BLaER1 treated with 17β-estradiol and CSF1 and Interleukin-3, amounts not matched to agents 10 nM and 100 nM (cell line): ENCODE measurements at regions not wholly inside any gene's neighbourhood (a gene's known extent, or its start where the extent isn't known, plus 50 kb on each side); places are given as distances from the start of the nearest gene placed in this dataset.
A peak's percentile ranks its signal among the peaks of the same experiment; 100 is the strongest.

ENCODE experiments used
- H3K27ac ChIP-seq, 11 experiments: shearing (Covaris generic); formaldehyde crosslinking; 2 replicates each; pipeline ENCODE4 v1.8.1; 2022
- H3K27me3 ChIP-seq, 11 experiments: shearing (Covaris generic); formaldehyde crosslinking; 2 replicates each; pipeline ENCODE4 v1.8.1; 2022
- H3K36me3 ChIP-seq, 11 experiments: shearing (Covaris generic); formaldehyde crosslinking; 2 replicates each; pipeline ENCODE4 v1.8.1; 2022
- H3K4me1 ChIP-seq, 10 experiments: shearing (Covaris generic); formaldehyde crosslinking; 2 replicates each; pipeline ENCODE4 v1.8.1; 2022
- H3K4me2 ChIP-seq, 11 experiments: shearing (Covaris generic); formaldehyde crosslinking; 2 replicates each; pipeline ENCODE4 v1.8.1; 2022
- H3K4me3 ChIP-seq, 10 experiments: shearing (Covaris generic); formaldehyde crosslinking; 2 replicates each; pipeline ENCODE4 v1.8.1; 2022
- H3K9ac ChIP-seq, 11 experiments: shearing (Covaris generic); formaldehyde crosslinking; 2 replicates each; pipeline ENCODE4 v1.8.1; 2022
- H3K9me3 ChIP-seq, 11 experiments: shearing (Covaris generic); formaldehyde crosslinking; replicated peaks in 1 of 11; 2 replicates each; pipeline ENCODE4 v1.8.1; 2022
- H4K20me1 ChIP-seq, 11 experiments: shearing (Covaris generic); formaldehyde crosslinking; 2 replicates each; pipeline ENCODE4 v1.8.1; 2022
- Cebpa-rat ChIP-seq, 11 experiments: shearing (Covaris generic); IDR thresholded peaks; 2 replicates each; pipeline ENCODE4 v1.8.1; 2022

DNA sequence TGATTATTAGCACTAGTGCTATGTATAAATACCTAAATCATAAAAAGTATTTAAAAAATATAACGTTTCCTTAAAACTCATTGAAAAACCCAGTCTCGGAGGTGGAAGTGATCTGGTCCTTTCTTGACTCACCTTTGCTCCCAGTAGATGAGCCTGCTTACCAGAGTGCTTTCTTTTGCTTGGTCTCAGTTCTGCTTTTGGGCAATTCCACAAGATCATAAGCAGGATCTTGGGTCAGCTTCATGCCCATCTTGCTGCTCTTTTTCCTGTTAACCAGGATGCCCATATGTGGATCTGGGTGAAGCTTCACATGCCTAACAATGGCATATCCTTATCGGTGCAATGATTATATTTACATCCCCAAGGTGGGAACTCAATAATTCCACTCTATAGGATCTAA, 332.1 kb upstream of the FAM98A start:
- Histone ChIP-seq H3K4me1 (peaks cover 0 to 4% (median 0%) of the 10 kb centered on the region in 10 experiments; a peak in 1 of 20 replicates), H3K4me3 (no peak overlapping the region), H3K36me3 (no peaks in the 10 kb centered on the region), H3K4me2 (no peak overlapping the region), H4K20me1 (no peaks in the 10 kb centered on the region), H3K27ac (no peak overlapping the region), H3K27me3 (no peaks in the 10 kb centered on the region), H3K9ac (no peak overlapping the region), H3K9me3 (0 out of 22 replicates have a peak, but pooled peaks cover 0 to under 1% (median 0%) of the 10 kb centered on the region in 11 experiments)
- no peak for TF ChIP-seq Cebpa-rat (IDR thresholded peaks at IDR 0.05)

- H3K27me3 ChIP-seq = no peaks in the 10 kb centered on the region
- H3K9me3 ChIP-seq = no peaks in the 10 kb centered on the region
- peaks cover 0 to 12% (median 0%) of the 10 kb centered on the region in 10 experiments; a peak in 1 of 20 replicates for H3K4me1 ChIP-seq
- H3K9ac ChIP-seq = no peak overlapping the region
- no peaks in the 10 kb centered on the region for H3K36me3 ChIP-seq
- no peaks in the 10 kb centered on the region for H4K20me1 ChIP-seq
- no peak overlapping the region for H3K4me3 ChIP-seq
- TF ChIP-seq Cebpa-rat (IDR thresholded peaks at IDR 0.05) = no peak
- H3K4me2 ChIP-seq = no peak overlapping the region
- no peak overlapping the region for H3K27ac ChIP-seq
Measured at GRCh38 chr2:33929467-33929866, 330.4 kb upstream of the FAM98A start.

DNA sequence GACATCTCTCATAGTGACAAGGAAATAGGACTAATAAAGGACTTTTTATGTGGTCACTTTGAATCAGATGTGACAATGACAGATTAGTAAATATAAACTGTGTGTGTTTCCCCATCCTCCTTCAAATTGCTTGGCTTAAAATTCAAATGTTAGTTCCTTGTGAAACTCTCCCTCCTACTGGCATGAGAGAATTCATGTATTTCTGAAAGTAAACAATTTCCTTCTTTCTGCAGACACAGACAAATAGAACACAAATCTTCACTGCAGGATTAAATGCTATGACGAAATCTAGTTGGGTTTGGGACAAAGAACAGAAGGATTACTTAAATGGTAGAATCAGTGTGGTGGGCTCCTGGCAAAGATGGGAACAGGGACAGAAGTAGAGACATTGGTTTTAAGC, 328.7 kb upstream of the FAM98A start:
- H3K27me3 ChIP-seq = no peaks in the 10 kb centered on the region
- no peak overlapping the region for H3K4me2 ChIP-seq
- no peaks in the 10 kb centered on the region for H3K36me3 ChIP-seq
- H3K4me1 ChIP-seq = peaks cover 0 to 12% (median 0%) of the 10 kb centered on the region in 10 experiments; a peak in 1 of 20 replicates
- H4K20me1 ChIP-seq = no peaks in the 10 kb centered on the region
- no peak overlapping the region for H3K9ac ChIP-seq
- H3K4me3 ChIP-seq = no peak overlapping the region
- no peaks in the 10 kb centered on the region for H3K9me3 ChIP-seq
- no peak overlapping the region for H3K27ac ChIP-seq
- TF ChIP-seq Cebpa-rat (IDR thresholded peaks at IDR 0.05) = no peak

DNA sequence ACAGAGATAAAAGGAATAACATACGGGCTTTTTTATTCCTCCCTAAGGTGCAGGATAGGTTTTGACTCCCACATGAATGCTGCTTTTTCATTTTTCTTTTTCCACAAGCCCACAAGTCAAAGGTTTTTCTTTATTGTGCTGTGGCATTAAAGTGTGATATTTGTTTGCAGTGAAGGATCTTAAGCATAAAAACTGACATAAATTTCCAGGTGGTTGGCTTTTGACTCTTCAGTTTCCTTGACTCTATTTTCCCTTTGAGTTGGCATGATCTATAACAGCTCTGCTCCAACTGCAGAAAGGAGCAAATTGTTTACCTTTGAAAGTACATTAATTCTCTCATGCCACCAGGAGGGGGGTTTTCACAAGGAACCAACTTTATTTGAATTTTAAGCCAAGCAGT, 326.2 kb upstream of the FAM98A start:
- no peak overlapping the region for H3K9ac ChIP-seq
- H3K4me1 ChIP-seq = peaks cover 0 to 12% (median 0%) of the 10 kb centered on the region in 10 experiments; a peak in 1 of 20 replicates
- no peak overlapping the region for H3K27ac ChIP-seq
- no peak overlapping the region for H3K4me2 ChIP-seq
- no peaks in the 10 kb centered on the region for H3K27me3 ChIP-seq
- H3K9me3 ChIP-seq = no peaks in the 10 kb centered on the region
- H3K36me3 ChIP-seq = no peaks in the 10 kb centered on the region
- H3K4me3 ChIP-seq = no peak overlapping the region
- no peaks in the 10 kb centered on the region for H4K20me1 ChIP-seq
- TF ChIP-seq Cebpa-rat (IDR thresholded peaks at IDR 0.05) = no peak

- Histone ChIP-seq H3K4me2 (no peak overlapping the region), H3K27ac (no peak overlapping the region), H3K9me3 (no peaks in the 10 kb centered on the region), H3K4me3 (no peak overlapping the region), H3K27me3 (no peaks in the 10 kb centered on the region), H4K20me1 (no peaks in the 10 kb centered on the region), H3K4me1 (peaks cover 0 to 12% (median 0%) of the 10 kb centered on the region in 10 experiments; a peak in 1 of 20 replicates), H3K9ac (no peak overlapping the region), H3K36me3 (no peaks in the 10 kb centered on the region)
- TF ChIP-seq Cebpa-rat (IDR thresholded peaks at IDR 0.05) = no peak
Measured at GRCh38 chr2:33924586-33925169, 325.6 kb upstream of the FAM98A start.

DNA sequence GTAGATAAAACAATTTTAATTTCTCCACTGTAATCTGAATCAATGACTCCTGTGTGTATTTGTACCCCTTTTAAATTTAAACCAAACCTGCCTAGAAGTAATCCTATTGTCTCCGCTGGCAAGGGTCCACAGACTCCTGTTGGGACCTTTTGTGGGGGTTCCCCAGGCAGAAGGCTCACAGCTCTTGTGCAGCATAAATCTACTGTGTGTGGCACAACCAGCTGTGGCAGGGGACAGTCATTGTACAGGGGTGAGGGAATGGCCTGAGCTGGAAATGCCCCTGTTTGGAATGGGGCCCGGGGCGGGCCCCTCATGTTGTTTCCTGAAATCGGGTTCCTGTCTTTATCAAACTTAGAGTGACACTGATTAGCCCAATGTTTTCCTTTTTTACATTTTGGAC, 318.2 kb upstream of the FAM98A start:
- Histone ChIP-seq H3K27me3 (no peaks in the 10 kb centered on the region), H3K27ac (no peak overlapping the region), H3K9me3 (peaks cover 26 to 43% (median 32%) of the 10 kb centered on the region in 11 experiments), H3K9ac (no peak overlapping the region), H3K36me3 (no peaks in the 10 kb centered on the region), H3K4me1 (no peaks in the 10 kb centered on the region), H3K4me2 (peak overlapping the region in 1 of 11 experiments; percentile 11; a peak in 1 of 22 replicates), H4K20me1 (no peaks in the 10 kb centered on the region), H3K4me3 (no peak overlapping the region)
- no peak for TF ChIP-seq Cebpa-rat (IDR thresholded peaks at IDR 0.05)

DNA sequence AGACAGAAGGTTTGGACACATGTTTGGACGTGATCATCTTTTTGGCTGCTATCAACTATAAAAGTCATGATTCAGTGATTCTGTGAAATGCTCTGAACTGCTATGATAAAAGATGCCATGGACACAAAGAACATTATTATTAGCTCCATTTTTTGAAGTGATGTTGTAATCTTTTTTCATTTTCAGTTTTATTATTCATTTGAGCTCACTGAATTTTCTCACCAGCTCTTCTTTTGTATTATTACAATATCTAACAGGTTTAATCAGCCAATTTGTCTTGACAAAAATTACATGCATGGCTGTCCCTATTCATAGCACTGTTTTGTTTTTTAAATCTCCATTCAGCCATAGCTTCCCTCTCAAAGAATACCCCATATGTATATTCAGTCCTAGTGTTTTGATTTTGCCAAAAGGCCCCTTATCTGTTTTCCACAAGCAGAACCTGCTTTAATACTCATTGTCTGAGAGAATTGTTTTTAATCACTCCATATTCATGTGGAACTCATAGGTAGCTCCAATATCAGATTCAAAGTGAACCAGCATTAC, 314.0 kb upstream of the FAM98A start:
- H3K36me3 ChIP-seq = no peaks in the 10 kb centered on the region
- H3K4me1 ChIP-seq = peaks cover 0 to 7% (median 0%) of the 10 kb centered on the region in 10 experiments; a peak in 4 of 20 replicates
- no peak overlapping the region for H3K4me3 ChIP-seq
- H3K9ac ChIP-seq = no peak overlapping the region
- peaks cover 26 to 37% (median 35%) of the 10 kb centered on the region in 11 experiments for H3K9me3 ChIP-seq
- no peak overlapping the region for H3K4me2 ChIP-seq
- H3K27me3 ChIP-seq = no peaks in the 10 kb centered on the region
- no peaks in the 10 kb centered on the region for H4K20me1 ChIP-seq
- no peak for TF ChIP-seq Cebpa-rat (IDR thresholded peaks at IDR 0.05)
- H3K27ac ChIP-seq = no peak overlapping the region

DNA sequence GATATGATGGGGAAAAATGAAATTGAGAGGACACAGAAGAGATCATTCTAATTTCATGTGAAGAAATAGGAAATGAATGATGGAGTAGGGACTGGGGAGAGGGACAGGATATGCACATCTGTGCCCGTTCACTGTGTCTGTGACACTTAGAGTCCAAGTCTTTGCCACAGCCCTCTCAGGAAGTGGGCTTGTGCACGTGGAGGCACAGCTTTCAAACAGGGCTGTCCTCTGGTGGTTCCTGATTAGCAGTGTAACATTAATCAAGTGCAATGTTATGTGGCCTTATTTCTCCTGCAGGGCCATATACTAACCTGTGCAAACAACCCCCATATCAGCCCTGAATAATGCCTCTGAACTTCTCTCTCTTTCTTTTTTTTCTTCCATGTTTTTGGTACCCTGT, 312.2 kb upstream of the FAM98A start:
- Histone ChIP-seq H3K4me1 (peaks cover 0 to 7% (median 0%) of the 10 kb centered on the region in 10 experiments; a peak in 4 of 20 replicates), H4K20me1 (no peaks in the 10 kb centered on the region), H3K4me2 (peak overlapping the region in 2 of 11 experiments; percentile 10 to 25; a peak in 2 of 22 replicates), H3K36me3 (no peaks in the 10 kb centered on the region), H3K27ac (no peak overlapping the region), H3K4me3 (no peak overlapping the region), H3K9ac (no peak overlapping the region), H3K9me3 (peaks cover 26 to 37% (median 35%) of the 10 kb centered on the region in 11 experiments), H3K27me3 (no peaks in the 10 kb centered on the region)
- no peak for TF ChIP-seq Cebpa-rat (IDR thresholded peaks at IDR 0.05)

DNA sequence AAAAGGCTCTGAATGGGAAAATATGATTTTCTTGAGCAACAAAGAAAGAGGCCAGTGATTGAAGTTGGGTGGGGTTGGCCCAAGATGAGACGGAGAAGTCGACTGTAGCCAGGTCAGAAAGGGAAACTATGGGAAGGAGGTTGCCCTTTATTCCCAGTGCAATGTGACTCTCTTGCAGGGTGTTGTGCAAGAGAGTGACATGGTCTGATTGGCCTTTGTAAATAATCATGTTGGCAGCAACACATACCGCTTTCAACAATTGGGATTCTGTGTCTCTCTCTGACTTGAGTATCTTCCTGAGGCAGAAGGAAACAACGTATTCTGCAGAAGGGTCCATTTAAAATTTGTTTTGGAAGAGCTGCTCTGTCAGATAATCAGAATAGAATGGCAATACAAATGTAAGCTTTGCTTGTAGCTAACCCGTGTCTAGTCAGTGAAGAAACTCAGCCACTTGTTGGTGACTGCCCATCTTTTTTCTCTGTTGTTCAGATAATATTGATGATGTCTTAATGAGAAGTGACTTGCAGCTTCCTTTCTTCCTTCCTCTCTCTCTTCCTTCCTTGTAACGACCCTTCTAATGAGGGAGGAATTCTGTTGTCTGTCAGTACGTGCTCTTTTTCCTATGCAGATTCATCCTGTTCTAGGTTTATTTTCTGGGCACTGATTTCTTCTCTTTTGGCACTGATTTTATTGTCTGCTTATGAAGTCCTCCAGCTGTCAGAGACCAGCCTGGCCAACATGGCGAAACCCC, 311.0 kb upstream of the FAM98A start:
- Histone ChIP-seq H4K20me1 (no peaks in the 10 kb centered on the region), H3K4me1 (peaks cover 0 to 7% (median 0%) of the 10 kb centered on the region in 10 experiments; a peak in 4 of 20 replicates), H3K9me3 (peaks cover 22 to 32% (median 30%) of the 10 kb centered on the region in 11 experiments), H3K27me3 (no peaks in the 10 kb centered on the region), H3K36me3 (no peaks in the 10 kb centered on the region), H3K27ac (no peak overlapping the region), H3K9ac (no peak overlapping the region), H3K4me2 (no peak overlapping the region), H3K4me3 (no peak overlapping the region)
- peak in 1 of 11 experiments; percentile 16; a peak in 1 of 22 replicates for TF ChIP-seq Cebpa-rat (IDR thresholded peaks at IDR 0.05)
